ENCODE measurements at regions not wholly inside any gene's neighbourhood (a gene's known extent, or its start where the extent isn't known, plus 50 kb on each side); places are given as distances from the start of the nearest gene placed in this dataset.

- no peak for DNase-seq
- Histone ChIP-seq H3K27ac (replicated peaks) (no peak overlapping the region), H3K4me3 (no peak overlapping the region), H3K9me3 (replicated peaks) (peaks cover 6% of the 10 kb centered on the region), H3K4me1 (no peaks in the 10 kb centered on the region), H3K27me3 (ENCODE audit: low read depth) (peaks cover 87% of the 10 kb centered on the region), H3K36me3 (no peaks in the 10 kb centered on the region)
- no peak for TF ChIP-seq CTCF (IDR thresholded peaks at IDR 0.05; ENCODE audit: borderline replicate concordance)
- intact Hi-C loops (cut with micrococcal nuclease): no loop called here
Measured at GRCh38 chr19:30923096-30923495, 426.1 kb downstream of the TSHZ3 start.

- H3K4me1 ChIP-seq: no peaks in the 10 kb centered on the region
Measured at GRCh38 chr19:30920222-30920621, 429.0 kb downstream of the TSHZ3 start.

GRCh38 chr19:30919737-30920136, 429.5 kb downstream of the TSHZ3 start:
- Histone ChIP-seq H3K36me3 (no peaks in the 10 kb centered on the region), H3K4me3 (no peak overlapping the region), H3K27ac (replicated peaks) (no peak overlapping the region), H3K9me3 (replicated peaks) (no peaks in the 10 kb centered on the region), H3K27me3 (ENCODE audit: low read depth) (peaks cover 82% of the 10 kb centered on the region), H3K4me1 (no peaks in the 10 kb centered on the region)
- no peak for DNase-seq
- intact Hi-C loops (cut with micrococcal nuclease): no loop called here
- no peak for TF ChIP-seq CTCF (IDR thresholded peaks at IDR 0.05; ENCODE audit: borderline replicate concordance)

More at GRCh38 chr19:30920222-30920621, 429.0 kb downstream of the TSHZ3 start:
- no peaks in the 10 kb centered on the region for H3K9me3 ChIP-seq (replicated peaks)
- no peaks in the 10 kb centered on the region for H3K36me3 ChIP-seq
- intact Hi-C loops (cut with micrococcal nuclease): no loop called here
- H3K4me3 ChIP-seq: no peak overlapping the region
- TF ChIP-seq CTCF (IDR thresholded peaks at IDR 0.05; ENCODE audit: borderline replicate concordance): no peak
- H3K27me3 ChIP-seq (ENCODE audit: low read depth): peaks cover 84% of the 10 kb centered on the region
- no peak for DNase-seq
- no peak overlapping the region for H3K27ac ChIP-seq (replicated peaks)

GRCh38 chr19:30916238-30916637, 433.0 kb downstream of the TSHZ3 start:
- Histone ChIP-seq H3K36me3 (no peaks in the 10 kb centered on the region), H3K27me3 (ENCODE audit: low read depth) (peaks cover 52% of the 10 kb centered on the region), H3K4me1 (no peaks in the 10 kb centered on the region), H3K4me3 (no peak overlapping the region), H3K27ac (replicated peaks) (no peak overlapping the region), H3K9me3 (replicated peaks) (no peaks in the 10 kb centered on the region)
- TF ChIP-seq CTCF (IDR thresholded peaks at IDR 0.05; ENCODE audit: borderline replicate concordance): no peak
- intact Hi-C loops (cut with micrococcal nuclease): no loop called here
- no peak for DNase-seq

- intact Hi-C loops (cut with micrococcal nuclease): no loop called here
- Histone ChIP-seq H3K36me3 (no peaks in the 10 kb centered on the region), H3K4me1 (no peaks in the 10 kb centered on the region), H3K9me3 (replicated peaks) (no peaks in the 10 kb centered on the region), H3K4me3 (no peak overlapping the region), H3K27me3 (ENCODE audit: low read depth) (peaks cover 5% of the 10 kb centered on the region), H3K27ac (replicated peaks) (no peak overlapping the region)
- no peak for DNase-seq
- no peak for TF ChIP-seq CTCF (IDR thresholded peaks at IDR 0.05; ENCODE audit: borderline replicate concordance)
Measured at GRCh38 chr19:30911491-30911890, 437.7 kb downstream of the TSHZ3 start.

Data from left ventricle myocardium inferior (tissue), 1 donor.